ENCODE measurements at regions not wholly inside any gene's neighbourhood (a gene's known extent, or its start where the extent isn't known, plus 50 kb on each side); places are given as distances from the start of the nearest gene placed in this dataset.

GRCh38 chr17:36814958-36815357, 122.3 kb upstream of the LHX1 start:
- no peak for DNase-seq

GRCh38 chr17:36816214-36816906, 120.9 kb upstream of the LHX1 start:
- no peak for DNase-seq

- no peak for DNase-seq
Measured at GRCh38 chr17:36816907-36817288, 120.4 kb upstream of the LHX1 start.

- no peak for DNase-seq
Measured at GRCh38 chr17:36817483-36818048, 119.7 kb upstream of the LHX1 start.

DNA sequence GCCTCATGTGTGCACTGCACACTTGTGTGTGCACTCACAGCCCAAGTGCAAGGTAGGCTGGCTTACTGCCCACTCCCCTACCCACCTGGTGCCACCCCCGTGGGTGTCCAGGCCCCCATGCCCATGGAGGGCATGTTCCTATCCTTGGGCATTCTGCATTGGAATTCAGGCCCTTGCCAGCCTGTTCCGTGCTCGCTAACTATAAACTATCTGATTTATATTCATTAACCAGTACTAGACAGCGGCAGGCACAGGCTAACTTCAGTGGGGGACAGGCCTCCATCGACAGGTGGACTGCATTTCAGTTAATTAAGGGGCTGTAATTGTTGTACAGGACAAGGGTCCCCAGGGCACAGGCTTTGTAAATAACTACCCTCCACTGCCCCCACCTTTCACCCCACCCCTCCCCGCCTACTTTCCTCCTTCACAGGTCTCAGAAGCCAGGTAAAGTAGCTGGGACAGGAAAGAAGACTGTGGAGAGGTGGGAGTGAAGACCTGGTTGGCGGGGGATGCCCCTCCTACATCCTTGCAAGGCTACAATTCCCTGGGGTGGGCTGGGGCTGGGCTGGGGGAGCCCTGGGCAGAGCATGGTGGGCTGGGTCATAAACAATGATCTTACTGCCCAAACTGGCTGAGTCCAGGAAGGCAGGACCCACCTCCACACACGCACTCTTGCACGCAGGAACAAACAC, 119.0 kb upstream of the LHX1 start:
- DNase-seq = no peak

DNA sequence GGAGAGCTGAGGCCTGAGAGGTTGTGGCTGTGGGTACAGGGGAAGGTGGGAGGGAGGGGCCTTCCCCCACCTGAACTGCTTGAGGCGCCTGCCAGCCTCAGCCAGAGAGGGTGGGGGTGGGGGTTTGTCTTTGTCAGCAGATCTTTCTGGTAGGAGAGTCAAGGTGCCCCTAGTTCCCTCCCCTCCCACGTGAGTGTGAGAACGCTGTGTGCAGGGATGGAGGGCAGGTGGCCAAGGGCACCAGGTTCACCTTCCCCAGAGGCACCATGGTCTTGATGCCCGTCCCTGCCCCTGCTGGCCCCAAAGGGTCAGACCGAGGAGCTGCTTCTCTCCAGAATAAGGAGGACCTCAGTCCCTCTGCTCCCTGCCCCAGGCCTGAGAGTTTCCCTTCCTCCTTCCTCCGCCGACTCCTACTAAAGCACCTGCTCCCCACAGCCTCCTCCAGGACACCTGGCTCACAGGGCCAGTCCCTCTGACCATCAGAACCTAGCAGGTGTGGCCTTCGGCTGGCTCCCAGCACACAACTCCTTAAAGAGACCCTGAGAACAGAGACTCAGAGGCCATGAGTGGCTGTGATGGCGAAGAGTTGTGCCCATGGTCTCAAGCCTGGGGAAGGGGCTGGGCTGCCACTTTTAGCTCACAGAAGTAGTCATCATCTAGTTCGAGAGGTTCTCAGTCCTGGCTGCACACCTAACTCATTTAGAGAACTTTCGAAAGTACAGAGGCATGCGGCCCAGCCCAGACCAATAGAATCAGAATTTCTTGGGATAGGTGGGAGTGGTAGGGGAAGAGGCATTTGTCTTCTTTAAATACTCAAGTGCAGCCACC, 113.2 kb upstream of the LHX1 start:
- no peak for DNase-seq

GRCh38 chr17:36824678-36825101, 112.6 kb upstream of the LHX1 start:
- no peak for DNase-seq

- DNase-seq = no peak
Measured at GRCh38 chr17:36825113-36825512, 112.2 kb upstream of the LHX1 start.

DNA sequence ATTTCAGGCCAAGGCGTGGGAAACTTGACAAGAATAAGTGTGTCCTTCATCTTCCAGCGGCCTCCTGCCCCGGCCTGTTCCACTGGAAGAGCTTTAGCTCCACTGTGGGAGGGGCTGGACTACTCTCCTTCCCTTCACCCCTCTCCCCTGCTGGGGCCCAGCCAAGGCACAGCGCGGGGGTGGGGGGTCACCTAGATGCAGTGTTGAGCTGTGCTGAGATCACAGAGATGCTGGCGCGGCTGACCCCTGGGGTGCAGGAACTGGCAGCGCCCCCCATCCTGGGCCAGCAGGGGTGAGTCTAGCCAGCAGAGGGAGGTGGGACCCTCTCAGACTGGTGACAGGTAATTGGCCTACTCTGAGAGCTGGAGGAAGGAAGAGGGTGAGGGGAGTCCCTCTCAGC, 111.8 kb upstream of the LHX1 start:
- DNase-seq = no peak

DNA sequence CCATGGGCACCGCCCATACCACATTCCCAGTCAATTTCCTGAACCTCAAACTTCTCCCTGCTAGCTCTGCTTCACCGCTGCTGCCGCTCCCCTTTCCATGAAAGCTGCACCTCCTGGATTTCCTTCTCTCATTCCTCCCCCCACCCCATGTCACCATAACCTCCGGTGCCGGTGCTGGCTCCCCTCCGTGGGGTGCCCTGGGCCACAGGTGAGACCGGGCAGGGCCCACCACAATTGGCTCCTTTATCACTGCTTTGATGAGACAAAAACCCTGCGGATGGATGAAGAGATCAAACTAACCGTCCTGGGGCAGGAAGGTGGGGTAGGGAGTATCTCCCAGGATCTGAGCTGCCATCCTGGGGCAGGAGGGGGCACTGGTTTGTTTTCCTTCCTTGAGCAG, 111.3 kb upstream of the LHX1 start:
- no peak for DNase-seq

- DNase-seq = no peak
Measured at GRCh38 chr17:36827081-36827480, 110.2 kb upstream of the LHX1 start.

- DNase-seq = no peak
Measured at GRCh38 chr17:36829676-36830075, 107.6 kb upstream of the LHX1 start.

GRCh38 chr17:36833279-36833678, 104.0 kb upstream of the LHX1 start:
- DNase-seq = no peak

DNA sequence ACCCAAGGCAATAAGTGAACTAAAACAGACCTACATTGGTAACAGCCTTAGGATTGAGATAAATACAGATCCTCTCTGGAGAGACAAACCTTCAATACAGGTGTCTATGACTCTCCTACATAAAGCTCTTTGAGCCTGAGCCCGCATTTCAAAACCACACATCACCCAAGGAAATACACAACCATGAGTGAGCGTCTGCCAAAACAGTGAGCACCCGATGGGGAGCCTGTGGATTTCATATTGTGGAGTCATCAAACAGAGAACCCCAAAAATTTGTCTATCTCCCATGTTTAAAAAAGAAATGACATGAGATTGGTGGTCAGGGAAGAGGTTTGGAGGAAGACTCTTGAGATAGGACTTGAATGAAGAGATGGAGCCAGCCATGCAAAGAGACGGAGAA, 102.2 kb upstream of the LHX1 start:
- no peak for DNase-seq

GRCh38 chr17:36837195-36837938, 99.9 kb upstream of the LHX1 start:
- no peak for DNase-seq

- DNase-seq = no peak
Measured at GRCh38 chr17:36837939-36838272, 99.4 kb upstream of the LHX1 start.

DNA sequence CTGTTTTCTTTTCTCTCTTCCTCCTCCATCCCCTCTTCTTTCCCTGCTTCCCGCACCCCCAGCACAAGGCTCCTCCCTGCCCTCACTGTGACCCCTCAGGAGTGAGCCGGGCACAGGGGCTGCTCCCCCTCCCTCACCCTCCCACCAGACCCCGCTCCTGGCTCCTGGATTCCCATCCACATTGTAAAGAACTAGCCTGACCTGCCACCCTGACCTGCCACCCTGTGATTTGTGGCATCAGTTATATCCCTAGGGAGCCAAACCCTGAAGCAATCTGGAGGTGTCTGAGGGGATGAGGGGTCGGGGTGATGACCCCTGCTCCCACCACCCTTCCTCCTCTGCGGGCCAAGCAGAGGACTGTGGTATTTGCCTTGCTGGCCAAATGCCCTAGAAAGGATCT, 98.0 kb upstream of the LHX1 start:
- no peak for DNase-seq

DNA sequence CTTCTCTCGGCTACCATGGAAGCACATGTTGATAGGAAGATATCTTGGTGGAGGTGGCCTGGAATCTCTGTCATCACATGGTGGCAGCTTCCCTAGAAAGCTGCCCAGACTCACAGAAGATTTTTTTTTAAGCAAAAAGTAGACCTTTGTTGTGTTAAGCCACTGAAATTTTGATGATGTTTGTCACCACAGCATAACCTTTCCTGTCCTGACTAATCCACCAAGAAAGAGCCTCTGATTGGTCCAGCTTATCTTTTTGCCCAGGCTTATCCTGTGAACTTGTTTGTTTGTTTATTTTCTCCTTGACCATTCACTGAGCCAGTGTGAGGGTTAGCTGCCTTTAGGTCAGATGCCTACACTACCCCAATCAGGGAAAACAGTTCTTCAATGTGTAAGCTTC, 96.5 kb upstream of the LHX1 start:
- no peak for DNase-seq

- no peak for DNase-seq
Measured at GRCh38 chr17:36842231-36842819, 95.0 kb upstream of the LHX1 start.

DNA sequence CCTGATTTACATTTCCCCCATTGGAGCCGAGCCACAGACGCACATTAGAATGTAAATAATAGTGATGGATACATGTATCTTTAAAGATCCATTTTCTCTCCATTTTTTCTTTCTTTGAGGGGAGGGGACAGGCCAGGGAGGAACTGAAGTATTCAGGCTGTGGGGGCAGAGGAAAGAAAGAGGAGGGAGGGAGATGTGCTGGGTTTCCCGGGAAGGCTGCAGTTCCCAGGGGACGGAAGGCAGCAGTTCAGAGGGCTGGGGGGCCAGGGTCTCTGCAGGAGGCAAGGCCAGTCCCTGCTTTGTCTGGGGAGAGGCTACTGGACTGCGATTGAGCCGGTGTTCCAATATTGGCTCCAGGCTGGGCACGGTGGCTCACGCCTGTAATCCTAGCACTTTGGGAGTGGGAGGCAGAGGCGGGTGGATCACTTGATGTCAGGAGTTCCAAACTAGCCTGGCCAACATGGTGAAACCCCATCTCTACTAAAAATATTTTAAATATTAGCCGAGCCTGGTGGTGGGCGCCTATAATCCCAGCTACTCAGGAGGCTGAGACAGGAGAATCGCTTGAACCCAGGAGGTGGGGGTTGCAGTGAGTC, 94.2 kb upstream of the LHX1 start:
- DNase-seq = no peak

GRCh38 chr17:36844013-36844412, 93.3 kb upstream of the LHX1 start:
- DNase-seq = no peak
